ENCODE measurements at regions not wholly inside any gene's neighbourhood (a gene's known extent, or its start where the extent isn't known, plus 50 kb on each side); places are given as distances from the start of the nearest gene placed in this dataset.

DNA sequence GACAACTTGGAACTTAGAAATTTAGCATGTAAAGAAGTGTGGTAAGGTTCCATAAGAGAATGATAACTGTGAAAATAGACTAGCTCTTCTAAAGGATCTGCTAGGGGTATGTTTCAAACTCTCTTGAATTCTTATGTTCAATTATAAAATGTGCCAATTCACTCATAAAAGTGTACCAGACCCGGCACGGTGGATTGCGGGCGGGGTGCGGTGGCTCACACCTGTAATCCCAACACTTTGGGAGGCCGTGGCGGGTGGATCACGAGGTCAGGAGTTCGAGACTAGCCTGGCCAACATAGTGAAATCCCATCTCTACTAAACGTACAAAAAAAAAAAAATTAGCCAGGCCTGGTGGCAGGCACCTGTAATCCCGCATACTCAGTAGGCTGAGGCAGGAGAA, 105.4 kb upstream of the CAV2 start:
- H3K9me3 ChIP-seq (ENCODE audit: low read length), result no peaks in the 10 kb centered on the region
- H3K79me2 ChIP-seq (ENCODE audit: insufficient read depth, low read depth, low read length), result no peaks in the 10 kb centered on the region
- no peak overlapping the region for H2AFZ ChIP-seq (ENCODE audit: low read length)
- H3K9me2 ChIP-seq (ENCODE audit: insufficient read depth, low read length), result no peaks in the 10 kb centered on the region
- no peaks in the 10 kb centered on the region for H3K36me3 ChIP-seq (ENCODE audit: insufficient read depth, low read length)
- no TSS peak for BruUV-seq (replicated peaks)
- no peak overlapping the region for H3K27ac ChIP-seq (ENCODE audit: low read depth, low read length, poor library complexity, severe bottlenecking)
- H4K20me1 ChIP-seq (ENCODE audit: insufficient read depth, low read length), result no peaks in the 10 kb centered on the region
- intact Hi-C loops (cut with micrococcal nuclease; ENCODE audit: unreplicated experiment), result no loop called here
- DNase-seq (ENCODE audit: low spot score), result no peak
- no peak overlapping the region for H3K4me3 ChIP-seq (ENCODE audit: low read depth, low read length, poor library complexity, severe bottlenecking)
- POLR2A ChIA-PET, result no interaction called here
- TF ChIP-seq, protein P1, sequence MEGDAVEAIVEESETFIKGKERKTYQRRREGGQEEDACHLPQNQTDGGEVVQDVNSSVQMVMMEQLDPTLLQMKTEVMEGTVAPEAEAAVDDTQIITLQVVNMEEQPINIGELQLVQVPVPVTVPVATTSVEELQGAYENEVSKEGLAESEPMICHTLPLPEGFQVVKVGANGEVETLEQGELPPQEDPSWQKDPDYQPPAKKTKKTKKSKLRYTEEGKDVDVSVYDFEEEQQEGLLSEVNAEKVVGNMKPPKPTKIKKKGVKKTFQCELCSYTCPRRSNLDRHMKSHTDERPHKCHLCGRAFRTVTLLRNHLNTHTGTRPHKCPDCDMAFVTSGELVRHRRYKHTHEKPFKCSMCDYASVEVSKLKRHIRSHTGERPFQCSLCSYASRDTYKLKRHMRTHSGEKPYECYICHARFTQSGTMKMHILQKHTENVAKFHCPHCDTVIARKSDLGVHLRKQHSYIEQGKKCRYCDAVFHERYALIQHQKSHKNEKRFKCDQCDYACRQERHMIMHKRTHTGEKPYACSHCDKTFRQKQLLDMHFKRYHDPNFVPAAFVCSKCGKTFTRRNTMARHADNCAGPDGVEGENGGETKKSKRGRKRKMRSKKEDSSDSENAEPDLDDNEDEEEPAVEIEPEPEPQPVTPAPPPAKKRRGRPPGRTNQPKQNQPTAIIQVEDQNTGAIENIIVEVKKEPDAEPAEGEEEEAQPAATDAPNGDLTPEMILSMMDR (conservative IDR thresholded peaks at IDR 0.05; ENCODE audit: low read length), result no peak
- TF ChIP-seq EZH2phosphoT487 (IDR thresholded peaks at IDR 0.05; ENCODE audit: borderline replicate concordance, low read depth, low read length), result no peak
- no peaks in the 10 kb centered on the region for H3K4me1 ChIP-seq (ENCODE audit: insufficient read depth, low read length, poor library complexity, severe bottlenecking)
- CTCF ChIA-PET (ENCODE audit: unreplicated experiment), result no interaction called here
- no peak overlapping the region for H3K4me2 ChIP-seq (ENCODE audit: low read length)

DNA sequence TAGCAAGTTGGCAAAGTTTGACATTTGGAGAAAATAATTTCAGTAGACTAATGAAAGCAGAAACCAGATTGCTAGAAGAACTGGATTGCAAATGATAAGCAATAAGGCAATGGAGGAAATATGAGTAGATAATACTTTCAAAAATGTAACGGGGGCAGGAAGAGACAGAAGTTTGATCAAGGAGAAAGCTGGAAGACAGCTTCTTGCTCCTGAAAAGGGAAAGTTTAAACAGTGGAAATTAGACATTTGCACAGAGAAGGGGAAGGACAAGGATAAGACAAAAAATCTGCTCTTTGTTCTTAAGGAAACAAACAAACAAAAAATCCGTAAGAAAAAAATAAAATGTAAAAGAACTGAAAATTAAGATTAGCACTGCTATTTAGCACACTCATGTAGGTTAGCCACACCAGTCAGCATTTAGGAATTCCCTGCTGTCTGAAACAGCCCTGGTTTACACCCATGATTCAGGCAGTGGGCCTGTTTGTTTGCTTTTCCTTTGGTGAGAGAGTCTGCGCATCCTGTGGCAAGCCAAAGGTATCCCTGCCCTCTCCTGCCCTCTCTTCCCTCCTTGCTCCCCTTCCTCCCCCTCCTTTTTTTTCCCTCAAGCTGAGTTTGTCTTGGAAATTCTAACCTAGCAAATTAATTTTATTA, 104.3 kb upstream of the CAV2 start:
- Histone ChIP-seq H3K4me3 (ENCODE audit: low read depth, low read length, poor library complexity, severe bottlenecking) (no peak overlapping the region), H3K9me2 (ENCODE audit: insufficient read depth, low read length) (no peaks in the 10 kb centered on the region), H3K27ac (ENCODE audit: low read depth, low read length, poor library complexity, severe bottlenecking) (no peak overlapping the region), H3K9me3 (ENCODE audit: low read length) (no peaks in the 10 kb centered on the region), H3K36me3 (ENCODE audit: insufficient read depth, low read length) (no peaks in the 10 kb centered on the region), H3K79me2 (ENCODE audit: insufficient read depth, low read depth, low read length) (no peaks in the 10 kb centered on the region), H2AFZ (ENCODE audit: low read length) (no peak overlapping the region), H3K4me1 (ENCODE audit: insufficient read depth, low read length, poor library complexity, severe bottlenecking) (no peaks in the 10 kb centered on the region), H4K20me1 (ENCODE audit: insufficient read depth, low read length) (no peaks in the 10 kb centered on the region), H3K4me2 (ENCODE audit: low read length) (no peak overlapping the region)
- ChIA-PET POLR2A (interaction anchor here (0.7 kb wide), 1 partner anchor 26 kb away, joined by 4 read pairs; no protein-coding TSS in a partner anchor), CTCF (ENCODE audit: unreplicated experiment) (no interaction called here)
- no TSS peak for BruUV-seq (replicated peaks)
- intact Hi-C loops (cut with micrococcal nuclease; ENCODE audit: unreplicated experiment), result no loop called here
- no peak for TF ChIP-seq EZH2phosphoT487 (IDR thresholded peaks at IDR 0.05; ENCODE audit: borderline replicate concordance, low read depth, low read length)
- TF ChIP-seq, protein P1 (conservative IDR thresholded peaks at IDR 0.05; ENCODE audit: low read length), result no peak
- no peak for DNase-seq (ENCODE audit: low spot score)

DNA sequence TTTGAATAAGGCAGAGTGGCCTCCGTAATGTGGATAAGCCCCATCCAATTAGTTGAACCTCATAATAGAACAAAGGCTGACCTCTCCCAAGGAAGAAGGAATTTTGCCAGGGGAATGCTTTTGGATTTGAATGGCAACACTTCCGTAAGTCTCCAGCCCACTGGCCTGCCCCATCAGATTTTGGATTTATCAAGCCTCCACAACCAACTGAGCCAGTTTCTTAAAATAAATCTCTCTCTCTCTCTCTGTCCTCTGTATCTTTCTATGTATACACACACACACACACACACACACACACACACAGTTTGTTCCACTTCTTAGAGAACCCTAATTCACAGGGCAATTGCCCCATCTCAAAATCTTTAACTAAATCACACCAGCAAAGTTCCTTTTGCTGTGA, 100.9 kb upstream of the CAV2 start:
- TF ChIP-seq EZH2phosphoT487 (IDR thresholded peaks at IDR 0.05; ENCODE audit: borderline replicate concordance, low read depth, low read length), result no peak
- TF ChIP-seq, protein P1 (conservative IDR thresholded peaks at IDR 0.05; ENCODE audit: low read length), result no peak
- intact Hi-C loops (cut with micrococcal nuclease; ENCODE audit: unreplicated experiment), result no loop called here
- Histone ChIP-seq H3K79me2 (ENCODE audit: insufficient read depth, low read depth, low read length) (no peaks in the 10 kb centered on the region), H4K20me1 (ENCODE audit: insufficient read depth, low read length) (no peaks in the 10 kb centered on the region), H3K4me3 (ENCODE audit: low read depth, low read length, poor library complexity, severe bottlenecking) (no peak overlapping the region), H3K9me2 (ENCODE audit: insufficient read depth, low read length) (no peaks in the 10 kb centered on the region), H2AFZ (ENCODE audit: low read length) (no peak overlapping the region), H3K4me2 (ENCODE audit: low read length) (no peak overlapping the region), H3K9me3 (ENCODE audit: low read length) (no peaks in the 10 kb centered on the region), H3K27ac (ENCODE audit: low read depth, low read length, poor library complexity, severe bottlenecking) (no peak overlapping the region), H3K36me3 (ENCODE audit: insufficient read depth, low read length) (no peaks in the 10 kb centered on the region), H3K4me1 (ENCODE audit: insufficient read depth, low read length, poor library complexity, severe bottlenecking) (no peaks in the 10 kb centered on the region)
- no peak for DNase-seq (ENCODE audit: low spot score)
- ChIA-PET CTCF (ENCODE audit: unreplicated experiment) (no interaction called here), POLR2A (no interaction called here)
- no TSS peak for BruUV-seq (replicated peaks)

Measured in OCI-LY7 (cell line).